Endothelial cell of hepatic sinusoid (primary cell): ENCODE measurements at regions not wholly inside any gene's neighbourhood (a gene's known extent, or its start where the extent isn't known, plus 50 kb on each side); places are given as distances from the start of the nearest gene placed in this dataset.

Source experiments
- in situ Hi-C: cut with HindIII; loops from 2 replicates; pipeline ENCODE4 v1.10.0; 2017; ENCODE audit warnings: low sequenced_read_pairs

GRCh38 chr2:75775311-75775823 lies 64.7 kb upstream of the GCFC2 start:
- in situ Hi-C loops = no loop called here

- in situ Hi-C loops = no loop called here
Measured at GRCh38 chr2:75772908-75773630, 62.4 kb upstream of the GCFC2 start.

- in situ Hi-C loops = no loop called here
Measured at GRCh38 chr2:75765798-75766197, 55.1 kb upstream of the GCFC2 start.

- in situ Hi-C loops = no loop called here
Measured at GRCh38 chr2:75764611-75765010, 53.9 kb upstream of the GCFC2 start.
